PC-3 (cell line): ENCODE measurements at regions not wholly inside any gene's neighbourhood (a gene's known extent, or its start where the extent isn't known, plus 50 kb on each side); places are given as distances from the start of the nearest gene placed in this dataset.

Source experiments
- EZH2phosphoT487 ChIP-seq: fragments of 300-600 bp; sonication (generic); IDR thresholded peaks from 2 replicates; pipeline ENCODE4 v1.6.1; 2018; ENCODE audit warnings: mild to moderate bottlenecking, antibody characterized with exemption, low read length, borderline replicate concordance
- TF ChIP-seq, protein P1 (sequence below): fragments of 300-600 bp; sonication (generic); conservative IDR thresholded peaks from 2 replicates; pipeline ENCODE4 v1.5.1; 2017; ENCODE audit warnings: antibody characterized with exemption, low read depth, mild to moderate bottlenecking, low read length

GRCh38 chr5:121462441-121462840, 389.2 kb upstream of the FTMT start:
- TF ChIP-seq, protein P1, sequence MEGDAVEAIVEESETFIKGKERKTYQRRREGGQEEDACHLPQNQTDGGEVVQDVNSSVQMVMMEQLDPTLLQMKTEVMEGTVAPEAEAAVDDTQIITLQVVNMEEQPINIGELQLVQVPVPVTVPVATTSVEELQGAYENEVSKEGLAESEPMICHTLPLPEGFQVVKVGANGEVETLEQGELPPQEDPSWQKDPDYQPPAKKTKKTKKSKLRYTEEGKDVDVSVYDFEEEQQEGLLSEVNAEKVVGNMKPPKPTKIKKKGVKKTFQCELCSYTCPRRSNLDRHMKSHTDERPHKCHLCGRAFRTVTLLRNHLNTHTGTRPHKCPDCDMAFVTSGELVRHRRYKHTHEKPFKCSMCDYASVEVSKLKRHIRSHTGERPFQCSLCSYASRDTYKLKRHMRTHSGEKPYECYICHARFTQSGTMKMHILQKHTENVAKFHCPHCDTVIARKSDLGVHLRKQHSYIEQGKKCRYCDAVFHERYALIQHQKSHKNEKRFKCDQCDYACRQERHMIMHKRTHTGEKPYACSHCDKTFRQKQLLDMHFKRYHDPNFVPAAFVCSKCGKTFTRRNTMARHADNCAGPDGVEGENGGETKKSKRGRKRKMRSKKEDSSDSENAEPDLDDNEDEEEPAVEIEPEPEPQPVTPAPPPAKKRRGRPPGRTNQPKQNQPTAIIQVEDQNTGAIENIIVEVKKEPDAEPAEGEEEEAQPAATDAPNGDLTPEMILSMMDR, result no peak
- no peak for TF ChIP-seq EZH2phosphoT487
